HG03342 (cell line): ENCODE measurements at regions not wholly inside any gene's neighbourhood (a gene's known extent, or its start where the extent isn't known, plus 50 kb on each side); places are given as distances from the start of the nearest gene placed in this dataset.
"Not testable (repeated sequence)": the region's sequence is repeated elsewhere in the genome, so short reads cannot be mapped to it uniquely, and the experiment has no call there.

Experiments used
- ATAC-seq: cut with Tn5 transposase; IDR thresholded peaks from one replicate; pipeline ENCODE4 v1.9.1; 2021; ENCODE audit warnings: mild to moderate bottlenecking, moderate library complexity; ENCODE audit not compliant: unreplicated experiment

GRCh38 chr9:63912451-63912850, 1372.6 kb downstream of the FOXD4L5 start:
- not testable (repeated sequence) for ATAC-seq

- ATAC-seq: not testable (repeated sequence)
Observed at GRCh38 chr9:63909076-63909475, 1375.9 kb downstream of the FOXD4L5 start.

GRCh38 chr9:63899637-63900190, 1385.3 kb downstream of the FOXD4L5 start:
- ATAC-seq: not testable (repeated sequence)

GRCh38 chr9:63881386-63881785, 1403.6 kb downstream of the FOXD4L5 start:
- not testable (repeated sequence) for ATAC-seq

- ATAC-seq: not testable (repeated sequence)
Observed at GRCh38 chr9:63876380-63876779, 1408.6 kb downstream of the FOXD4L5 start.

- no peak for ATAC-seq
Observed at GRCh38 chr9:63859475-63860215, 1425.4 kb downstream of the FOXD4L5 start.

GRCh38 chr9:63859090-63859474, 1425.9 kb downstream of the FOXD4L5 start:
- not testable (repeated sequence) for ATAC-seq

GRCh38 chr9:63853140-63853751, 1431.8 kb downstream of the FOXD4L5 start:
- not testable (repeated sequence) for ATAC-seq

- ATAC-seq: not testable (repeated sequence)
Observed at GRCh38 chr9:63824804-63825203, 1460.2 kb downstream of the FOXD4L5 start.

GRCh38 chr9:63823375-63824201, 1461.4 kb downstream of the FOXD4L5 start:
- ATAC-seq: not testable (repeated sequence)

- not testable (repeated sequence) for ATAC-seq
Observed at GRCh38 chr9:63822615-63823374, 1462.2 kb downstream of the FOXD4L5 start.

GRCh38 chr9:63821293-63821692, 1463.7 kb downstream of the FOXD4L5 start:
- ATAC-seq: not testable (repeated sequence)

- not testable (repeated sequence) for ATAC-seq
Observed at GRCh38 chr9:63820882-63821281, 1464.1 kb downstream of the FOXD4L5 start.

GRCh38 chr9:63820383-63820782, 1464.6 kb downstream of the FOXD4L5 start:
- ATAC-seq: not testable (repeated sequence)

GRCh38 chr9:63817622-63818518, 1467.1 kb downstream of the FOXD4L5 start:
- ATAC-seq: peak; percentile 65

GRCh38 chr9:63816751-63817621, 1468.0 kb downstream of the FOXD4L5 start:
- ATAC-seq: peak; percentile 57

- not testable (repeated sequence) for ATAC-seq
Observed at GRCh38 chr9:63814970-63815669, 1469.9 kb downstream of the FOXD4L5 start.
